Esophagus muscularis mucosa (tissue), 4 donors: ENCODE measurements at regions not wholly inside any gene's neighbourhood (a gene's known extent, or its start where the extent isn't known, plus 50 kb on each side); places are given as distances from the start of the nearest gene placed in this dataset.

Experiments used
- DNase-seq: peaks from one replicate; pipeline ENCODE4 v3.0.0-alpha.2; 2017; ENCODE audit errors: extremely low spot score
- H3K27ac ChIP-seq, 4 donors: fragments of 200-600 bp; sonication (generic); replicated peaks in 1 of 4; 1 replicate in 3 of 4; 2 replicates in 1 of 4; pipeline ENCODE4 v1.5.1; 2016 to 2019; ENCODE audit warnings: mild to moderate bottlenecking in 1 of 4
- H3K27me3 ChIP-seq, 4 donors: fragments of 200-600 bp; sonication (generic); one replicate each; pipeline versions ENCODE4 v1.5.1 to v1.6.0; 2016 to 2019
- H3K36me3 ChIP-seq, 4 donors: fragments of 200-600 bp; sonication (generic); one replicate each; pipeline ENCODE4 v1.5.1; 2016 to 2019
- H3K4me1 ChIP-seq, 4 donors: fragments of 200-600 bp; sonication (generic); one replicate each; pipeline ENCODE4 v1.5.1; 2016 to 2019
- H3K4me3 ChIP-seq, 4 donors: fragments of 200-600 bp; sonication (generic); 1 replicate in 2 of 4; 2 replicates in 2 of 4; pipeline ENCODE4 v1.5.1; 2016 to 2019; ENCODE audit warnings: mild to moderate bottlenecking in 4 of 4, moderate library complexity in 1 of 4
- H3K9me3 ChIP-seq, 4 donors: fragments of 200-600 bp; sonication (generic); 1 replicate in 3 of 4; 2 replicates in 1 of 4; pipeline ENCODE4 v1.5.1; 2016 to 2019
- EP300 ChIP-seq: sonication (generic); formaldehyde crosslinking; IDR thresholded peaks from one replicate; pipeline ENCODE4 v1.6.1; 2017; ENCODE audit warnings: antibody characterized with exemption
- POLR2A ChIP-seq: fragments of 450-650 bp; IDR thresholded peaks from one replicate; pipeline ENCODE4 v1.6.1; 2017; ENCODE audit warnings: antibody characterized with exemption, moderate library complexity, mild to moderate bottlenecking, low read depth
- POLR2AphosphoS5 ChIP-seq, 2 donors: sonication (generic); formaldehyde crosslinking; IDR thresholded peaks; one replicate each; pipeline ENCODE4 v1.6.1; 2017; ENCODE audit warnings: antibody characterized with exemption in 2 of 2
- WGBS: methylation state at CpG from one replicate; pipeline ENCODE4 v1.1.5; 2018; 5-methylcytosine and 5-hydroxymethylcytosine counted together
- intact Hi-C: fragments of 100-400 bp; cut with DNase I; formaldehyde crosslinking; loops from one replicate; pipeline ENCODE4 v1.15.1; 2023
- TF ChIP-seq, protein P1 (sequence below), 3 experiments: fragments of 200-600 bp in 2 of 3; fragments of 450-650 bp in 1 of 3; sonication (generic) in 2 of 3; IDR thresholded peaks; one replicate each; pipeline ENCODE4 v1.5.1; 2017 to 2019; ENCODE audit warnings: antibody characterized with exemption in 3 of 3, mild to moderate bottlenecking in 2 of 3, moderate library complexity in 1 of 3

DNA sequence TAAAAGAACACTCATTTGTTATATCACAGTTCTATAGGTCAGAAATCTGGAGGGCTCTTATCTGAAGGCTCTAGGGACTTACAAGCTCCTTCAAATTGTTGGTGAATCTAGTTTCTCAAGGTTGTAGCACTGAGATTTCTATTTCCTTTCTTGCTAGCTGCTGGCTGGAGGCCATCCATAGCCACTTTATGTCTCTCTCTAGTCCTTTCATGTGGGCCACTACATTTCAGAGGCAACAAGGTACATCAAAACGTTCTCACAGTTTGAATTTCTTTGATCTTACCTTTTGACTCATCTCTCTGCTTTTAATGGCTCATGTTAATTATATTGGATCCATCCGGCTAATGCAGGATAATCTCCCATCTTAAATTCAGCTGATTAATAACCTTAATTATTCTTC, 286.8 kb downstream of the DIO2 start:
- WGBS: 90% methylated on average over 2 of the region's 2 CpGs
- H3K27ac ChIP-seq: no peak overlapping the region
- intact Hi-C loops: no loop called here
- no peaks in the 10 kb centered on the region for H3K27me3 ChIP-seq
- no peaks in the 10 kb centered on the region for H3K9me3 ChIP-seq
- H3K4me3 ChIP-seq: no peak overlapping the region
- no peaks in the 10 kb centered on the region for H3K4me1 ChIP-seq
- DNase-seq: no peak
- TF ChIP-seq EP300 (no peak), POLR2AphosphoS5 (IDR thresholded peaks at IDR 0.05) (no peak), POLR2A (no peak)
- TF ChIP-seq, protein P1, sequence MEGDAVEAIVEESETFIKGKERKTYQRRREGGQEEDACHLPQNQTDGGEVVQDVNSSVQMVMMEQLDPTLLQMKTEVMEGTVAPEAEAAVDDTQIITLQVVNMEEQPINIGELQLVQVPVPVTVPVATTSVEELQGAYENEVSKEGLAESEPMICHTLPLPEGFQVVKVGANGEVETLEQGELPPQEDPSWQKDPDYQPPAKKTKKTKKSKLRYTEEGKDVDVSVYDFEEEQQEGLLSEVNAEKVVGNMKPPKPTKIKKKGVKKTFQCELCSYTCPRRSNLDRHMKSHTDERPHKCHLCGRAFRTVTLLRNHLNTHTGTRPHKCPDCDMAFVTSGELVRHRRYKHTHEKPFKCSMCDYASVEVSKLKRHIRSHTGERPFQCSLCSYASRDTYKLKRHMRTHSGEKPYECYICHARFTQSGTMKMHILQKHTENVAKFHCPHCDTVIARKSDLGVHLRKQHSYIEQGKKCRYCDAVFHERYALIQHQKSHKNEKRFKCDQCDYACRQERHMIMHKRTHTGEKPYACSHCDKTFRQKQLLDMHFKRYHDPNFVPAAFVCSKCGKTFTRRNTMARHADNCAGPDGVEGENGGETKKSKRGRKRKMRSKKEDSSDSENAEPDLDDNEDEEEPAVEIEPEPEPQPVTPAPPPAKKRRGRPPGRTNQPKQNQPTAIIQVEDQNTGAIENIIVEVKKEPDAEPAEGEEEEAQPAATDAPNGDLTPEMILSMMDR (IDR thresholded peaks at IDR 0.05): no peak
- no peaks in the 10 kb centered on the region for H3K36me3 ChIP-seq

DNA sequence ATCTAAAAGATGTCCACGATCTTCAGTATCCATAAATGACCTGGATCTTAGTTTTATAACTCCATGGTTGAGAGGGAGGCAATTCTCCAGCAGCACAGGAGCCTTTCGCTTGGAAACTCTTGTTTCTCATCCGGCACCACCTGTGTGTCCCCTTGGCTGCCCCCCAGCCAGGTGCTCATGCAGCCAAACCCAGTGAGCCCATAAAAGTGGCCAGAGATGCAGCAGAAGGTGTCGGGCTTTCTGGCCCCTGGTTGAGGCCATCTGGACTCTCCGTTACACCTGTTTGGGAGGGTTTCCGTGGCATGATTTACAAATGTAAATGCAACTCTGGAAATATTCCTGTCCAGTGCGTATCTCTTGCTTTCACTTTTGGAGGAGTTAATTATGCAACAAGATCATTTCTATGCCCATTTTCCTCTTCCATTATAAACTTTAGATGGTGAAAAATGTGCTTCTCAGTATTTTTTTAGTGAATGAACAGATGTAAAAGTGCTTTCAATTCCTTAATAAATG, 291.1 kb downstream of the DIO2 start:
- Histone ChIP-seq H3K27me3 (no peaks in the 10 kb centered on the region), H3K27ac (no peak overlapping the region), H3K4me1 (no peaks in the 10 kb centered on the region), H3K9me3 (no peaks in the 10 kb centered on the region), H3K36me3 (no peaks in the 10 kb centered on the region), H3K4me3 (no peak overlapping the region)
- intact Hi-C loops: no loop called here
- no peak for TF ChIP-seq POLR2AphosphoS5 (IDR thresholded peaks at IDR 0.05)
- TF ChIP-seq EP300: no peak
- no peak for TF ChIP-seq POLR2A
- TF ChIP-seq, protein P1 (IDR thresholded peaks at IDR 0.05): no peak
- no peak for DNase-seq
- WGBS: 82% methylated on average over 7 of the region's 7 CpGs
